Hypothalamus (tissue), 51 donors: ENCODE measurements at regions not wholly inside any gene's neighbourhood (a gene's known extent, or its start where the extent isn't known, plus 50 kb on each side); places are given as distances from the start of the nearest gene placed in this dataset.
"Not testable (repeated sequence)": the region's sequence is repeated elsewhere in the genome, so short reads cannot be mapped to it uniquely, and the experiment has no call there.

Experiments used
- DNase-seq, 51 donors: peaks; one replicate each; lab custom pipeline; 2025; lab: John Stamatoyannopoulos, UW

GRCh38 chr4:102397056-102397455 is 51.8 kb upstream of the SLC39A8 start:
- DNase-seq = not testable (repeated sequence)

DNA sequence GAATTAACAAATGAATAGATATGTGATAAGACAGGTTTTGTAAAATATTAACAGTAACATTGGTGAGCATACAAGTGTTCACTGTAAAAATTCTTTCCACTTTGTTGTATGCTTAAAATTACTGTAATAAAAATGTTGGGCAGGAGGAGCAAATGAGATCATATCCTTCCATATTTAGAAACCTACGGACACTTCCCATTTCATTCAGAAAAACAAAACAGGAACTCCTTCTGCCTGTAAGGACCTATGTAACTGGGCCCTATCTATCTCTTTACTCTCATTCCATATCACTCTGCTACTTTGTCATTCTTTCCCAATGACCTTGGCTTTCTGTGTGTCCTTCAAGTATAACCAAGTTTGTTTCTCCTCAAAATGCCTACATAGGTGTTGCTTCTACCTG is 53.7 kb upstream of the SLC39A8 start:
- DNase-seq = no peak

- no peak for DNase-seq
Observed at GRCh38 chr4:102400898-102401297, 55.6 kb upstream of the SLC39A8 start.

GRCh38 chr4:102402223-102402622 is 56.9 kb upstream of the SLC39A8 start:
- no peak for DNase-seq

DNA sequence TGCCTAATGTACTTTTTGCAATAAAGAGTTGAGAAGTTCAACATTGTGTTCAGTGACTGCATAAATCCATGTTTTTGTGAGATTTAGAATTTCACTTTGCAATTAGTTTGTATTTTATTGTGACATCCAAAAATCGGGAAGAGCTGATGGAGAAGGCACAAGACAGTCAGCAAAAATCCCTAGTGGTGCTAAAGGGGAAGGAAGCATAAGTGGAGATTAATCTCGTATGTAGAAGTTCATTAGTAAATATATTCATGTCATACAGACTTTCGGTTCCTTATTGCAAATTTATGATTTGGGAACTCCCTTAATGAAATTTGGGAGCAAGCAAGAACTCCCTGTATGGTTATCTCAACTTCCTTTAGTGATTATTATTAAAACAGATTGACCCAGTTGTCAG is 57.8 kb upstream of the SLC39A8 start:
- DNase-seq = no peak

DNA sequence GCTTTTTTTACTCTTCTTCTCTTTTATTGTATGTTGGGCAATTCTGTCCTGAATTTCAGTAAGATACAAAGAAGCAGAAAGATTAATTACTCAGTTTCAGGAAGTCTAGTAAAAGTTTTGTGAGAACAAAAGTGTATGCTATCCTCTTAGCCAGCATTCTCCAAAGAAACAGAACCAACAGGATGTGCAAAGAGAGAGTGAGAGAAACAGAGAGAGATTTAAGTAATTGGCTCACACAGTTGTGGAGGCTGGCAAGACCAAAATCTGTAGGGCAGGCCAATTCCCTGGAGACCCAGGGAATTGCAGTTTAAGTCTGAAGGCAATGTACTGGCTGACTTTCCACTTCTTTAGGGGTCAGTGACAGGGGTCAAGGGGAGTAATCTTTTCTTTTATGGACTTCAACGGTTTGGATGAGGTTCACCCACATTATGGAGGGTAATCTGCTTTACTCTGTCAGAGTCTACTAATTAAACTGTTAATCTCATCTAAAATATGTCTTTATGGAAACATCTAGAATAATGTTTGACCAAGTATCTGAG is 59.2 kb upstream of the SLC39A8 start:
- no peak for DNase-seq

- no peak for DNase-seq
Observed at GRCh38 chr4:102405821-102406401, 60.6 kb upstream of the SLC39A8 start.

DNA sequence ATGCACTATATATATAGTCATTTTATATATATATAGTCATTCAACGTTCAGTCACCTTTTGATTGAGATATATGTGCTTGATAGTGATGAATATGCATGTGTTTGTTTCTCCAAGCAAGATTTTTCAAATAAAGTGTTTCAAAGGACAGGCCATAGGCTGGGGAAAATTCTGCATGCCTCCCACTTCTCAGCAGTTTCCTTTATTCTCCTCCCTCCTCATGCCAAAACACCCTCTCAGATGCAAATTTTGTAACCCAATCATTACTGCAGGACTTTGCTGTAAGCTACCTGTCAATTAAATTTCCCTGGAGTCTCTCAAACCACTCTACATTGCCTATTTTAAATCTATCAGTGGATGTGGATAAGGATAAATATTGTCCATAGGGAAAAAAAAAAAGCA is 65.6 kb upstream of the SLC39A8 start:
- not testable (repeated sequence) for DNase-seq

- no peak for DNase-seq
Observed at GRCh38 chr4:102411408-102411807, 66.1 kb upstream of the SLC39A8 start.

DNA sequence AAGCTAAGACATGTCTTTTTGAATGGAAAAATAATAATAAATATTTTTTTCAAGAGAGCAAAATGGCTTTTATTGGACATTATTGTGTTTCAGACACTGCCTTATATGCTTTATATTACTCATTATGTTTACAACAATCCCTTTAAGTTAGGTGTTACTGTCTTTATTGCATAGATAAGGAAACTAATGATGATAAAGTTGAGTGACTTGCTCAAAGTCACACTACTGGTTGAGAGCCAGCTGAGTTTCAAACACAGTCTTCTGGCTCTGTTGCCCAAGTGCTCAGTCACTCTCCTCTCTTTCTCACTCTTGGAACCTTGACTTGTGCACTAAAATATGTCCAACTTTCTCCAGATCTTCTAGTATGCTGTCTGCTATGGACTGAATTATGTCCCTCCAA is 71.5 kb upstream of the SLC39A8 start:
- no peak for DNase-seq

DNA sequence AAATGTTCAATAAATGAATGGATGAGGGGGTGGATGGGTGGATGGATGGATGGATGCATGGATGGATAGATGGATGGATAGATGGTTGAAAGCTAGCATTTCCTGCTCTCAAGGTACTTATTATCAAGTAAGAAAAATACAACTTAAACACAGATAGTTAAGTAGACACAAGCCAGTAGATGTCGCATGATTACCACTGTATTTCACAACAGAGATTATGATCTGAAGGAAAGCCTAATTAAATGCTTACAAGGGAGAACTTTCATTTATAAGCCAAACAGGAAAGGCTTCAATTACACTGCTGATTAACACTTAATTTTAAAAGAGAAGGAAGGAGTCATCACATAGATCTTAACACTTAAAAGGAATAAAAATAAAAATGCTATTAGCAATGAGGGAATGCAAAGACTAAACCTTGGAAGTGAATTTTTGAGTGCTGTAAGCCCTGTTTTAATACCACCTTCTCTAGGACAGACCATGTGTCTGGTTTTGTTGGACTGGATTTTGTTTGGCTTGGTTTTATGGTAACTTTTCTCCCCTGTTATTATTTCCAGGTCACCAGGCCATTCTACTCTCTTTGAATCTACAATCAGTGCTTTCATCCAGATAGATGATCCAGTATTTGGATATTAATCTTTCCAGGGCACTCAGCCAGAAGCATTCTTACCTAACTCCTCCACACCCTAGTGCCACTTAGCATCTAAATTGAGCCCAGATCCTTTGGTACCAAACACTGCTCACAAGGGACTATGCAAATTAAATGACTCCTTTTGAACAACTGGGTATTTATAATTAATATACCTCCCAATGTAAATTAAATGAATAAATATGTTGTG is 75.5 kb upstream of the SLC39A8 start:
- no peak for DNase-seq

DNA sequence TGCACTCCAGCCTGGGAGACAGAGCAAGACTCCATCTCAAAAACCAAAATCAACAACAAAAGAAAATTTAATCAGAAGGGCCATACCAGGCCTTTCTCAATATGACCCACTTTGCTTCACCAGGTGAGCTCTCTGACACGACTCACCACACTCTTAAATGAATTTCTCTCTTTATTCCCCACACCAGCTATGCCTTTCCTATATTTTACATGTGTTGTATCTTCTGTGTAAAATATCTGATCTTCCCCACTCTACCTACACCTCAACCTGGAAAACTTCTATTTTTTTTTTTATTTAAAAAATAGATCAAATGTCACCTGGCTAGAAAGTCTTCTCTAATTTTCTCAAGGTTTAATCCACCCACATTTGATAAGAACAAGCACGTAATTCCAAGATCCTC is 77.6 kb upstream of the SLC39A8 start:
- DNase-seq = no peak

DNA sequence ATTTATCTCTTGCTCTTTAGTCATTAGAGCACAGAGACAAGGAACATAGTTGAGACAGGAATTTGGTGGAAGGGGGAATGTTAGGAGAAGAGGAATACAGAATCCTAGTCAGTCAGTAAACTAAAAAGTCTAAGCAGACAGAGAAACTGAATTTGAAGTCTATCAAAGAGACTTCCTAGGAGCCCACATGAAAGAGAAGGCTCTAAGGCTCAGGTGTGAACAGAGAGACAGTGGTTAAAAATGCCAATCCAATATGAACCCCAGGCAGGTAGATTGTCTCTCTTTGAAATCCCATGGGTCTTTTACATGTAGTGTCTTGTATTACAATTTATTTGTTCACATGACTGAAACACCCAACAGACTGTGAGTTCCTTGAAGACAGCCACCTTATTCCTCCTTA is 77.8 kb upstream of the NFKB1 start:
- DNase-seq = no peak

DNA sequence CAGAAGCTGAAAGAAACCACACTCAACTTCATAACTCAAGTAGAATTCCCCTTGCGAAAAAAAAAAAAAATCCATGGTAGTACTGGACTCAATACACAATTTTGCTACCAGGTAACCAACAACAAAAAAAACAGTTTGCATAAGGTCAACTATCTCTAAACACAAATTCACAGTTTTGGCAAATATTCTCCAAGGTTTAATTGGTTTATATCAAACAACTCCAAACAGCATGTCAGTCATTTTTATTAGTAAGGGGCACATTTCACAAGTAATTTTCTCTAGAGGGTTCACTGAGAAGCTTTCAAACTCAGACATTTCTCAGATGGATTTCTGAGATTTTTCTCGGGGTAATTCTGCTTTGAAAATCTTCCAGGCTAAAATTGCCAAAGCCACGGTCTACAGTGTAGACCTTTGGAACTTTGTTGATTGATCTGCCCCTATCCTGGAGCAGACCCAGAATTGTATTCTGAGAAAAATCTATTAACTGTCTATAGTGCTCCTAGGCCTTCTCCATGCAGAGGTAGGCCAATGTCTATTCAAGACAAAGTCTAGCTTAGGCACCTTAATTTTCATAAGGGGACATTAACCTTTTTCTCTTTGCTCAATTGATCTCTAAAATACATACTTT is 73.7 kb upstream of the NFKB1 start:
- DNase-seq = no peak

DNA sequence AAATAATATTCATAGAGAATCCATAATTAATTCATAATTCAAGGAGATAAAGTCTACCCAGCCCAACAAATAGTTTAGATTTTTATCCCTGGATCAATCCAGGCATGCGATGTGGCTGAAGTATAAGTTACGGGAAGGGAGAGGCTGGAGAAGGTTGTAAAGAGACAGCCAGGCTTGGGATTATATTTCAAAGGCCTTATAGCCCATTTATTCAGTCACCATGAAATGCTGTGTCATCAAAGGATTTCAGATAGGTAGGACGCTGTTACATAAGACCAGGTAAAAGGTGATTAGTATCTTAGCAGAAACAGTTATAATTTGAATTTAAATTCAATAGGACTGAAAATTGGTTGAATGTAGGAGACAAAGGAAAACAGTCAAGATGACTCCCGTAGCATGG is 73.0 kb upstream of the NFKB1 start:
- no peak for DNase-seq

DNA sequence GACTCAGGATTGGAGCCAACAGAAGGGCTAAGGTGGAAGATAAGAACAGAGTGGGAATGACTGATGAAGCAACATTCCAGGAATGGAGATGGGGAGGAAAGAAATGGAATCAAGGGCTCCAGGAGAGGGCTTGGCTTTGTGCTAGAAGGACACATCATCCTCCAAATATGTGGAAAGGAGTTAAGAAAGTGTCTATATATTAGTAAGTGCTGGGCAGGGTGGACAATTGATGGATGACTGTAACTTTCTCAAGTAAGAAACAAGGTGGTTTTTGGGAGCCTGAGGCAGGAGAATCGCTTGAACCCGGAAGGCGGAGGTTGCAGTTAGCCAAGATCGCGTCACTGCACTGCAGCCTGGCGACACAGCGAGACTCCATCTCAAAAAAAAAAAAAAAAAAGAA is 71.6 kb upstream of the NFKB1 start:
- no peak for DNase-seq

- DNase-seq = peak in 1 of 51 donors; percentile 45
Observed at GRCh38 chr4:102430461-102430910, 70.7 kb upstream of the NFKB1 start.

GRCh38 chr4:102431608-102431961 is 69.6 kb upstream of the NFKB1 start:
- no peak for DNase-seq

GRCh38 chr4:102437111-102437510 is 64.0 kb upstream of the NFKB1 start:
- no peak for DNase-seq

DNA sequence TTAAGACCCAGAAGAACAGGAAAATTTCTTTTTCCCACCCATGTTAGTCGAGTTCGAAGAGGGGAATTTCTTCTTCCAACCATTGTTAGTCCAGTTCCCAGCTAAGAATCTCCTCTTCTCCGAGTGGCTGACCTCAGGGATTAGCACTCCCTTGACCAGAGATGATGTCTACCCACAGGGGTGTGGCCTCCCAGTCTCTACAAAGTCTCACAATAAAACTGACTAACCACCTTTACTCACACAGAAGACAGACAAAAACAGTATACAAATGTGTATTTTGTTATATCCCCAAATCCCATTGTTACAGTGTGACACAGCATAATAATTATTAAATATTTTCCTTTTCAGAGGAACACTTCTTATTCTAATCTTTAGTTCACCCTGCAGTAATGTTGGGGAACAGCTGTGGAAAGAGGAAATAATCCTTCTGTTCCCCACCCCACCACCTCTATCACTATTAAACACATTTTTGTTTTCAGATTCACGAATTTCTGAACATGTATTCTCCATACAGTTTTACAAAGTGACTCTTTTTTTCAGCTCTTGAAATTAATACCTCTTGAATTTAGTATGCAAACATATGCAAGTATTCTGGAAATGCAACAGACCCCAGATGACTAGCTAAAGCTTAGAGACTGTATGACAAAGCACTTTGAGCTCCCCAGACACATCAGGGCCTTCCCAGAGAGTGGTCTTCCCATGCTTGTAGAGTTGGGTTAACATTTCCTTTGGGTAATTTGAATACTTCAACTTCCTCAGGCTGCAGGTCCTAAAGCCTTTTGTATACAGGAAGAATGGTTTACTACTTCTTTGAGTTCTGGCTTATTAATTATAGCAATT is 62.5 kb upstream of the NFKB1 start:
- no peak for DNase-seq

- peak in 4 of 51 donors; percentile 0 to 10 (median 2) for DNase-seq
Observed at GRCh38 chr4:102439236-102439614, 61.9 kb upstream of the NFKB1 start.
